GM21447 (cell line): ENCODE measurements at regions not wholly inside any gene's neighbourhood (a gene's known extent, or its start where the extent isn't known, plus 50 kb on each side); places are given as distances from the start of the nearest gene placed in this dataset.

ENCODE experiments used
- ATAC-seq: cut with Tn5 transposase; IDR thresholded peaks from one replicate; pipeline ENCODE4 v1.9.1; 2021; ENCODE audit not compliant: unreplicated experiment

DNA sequence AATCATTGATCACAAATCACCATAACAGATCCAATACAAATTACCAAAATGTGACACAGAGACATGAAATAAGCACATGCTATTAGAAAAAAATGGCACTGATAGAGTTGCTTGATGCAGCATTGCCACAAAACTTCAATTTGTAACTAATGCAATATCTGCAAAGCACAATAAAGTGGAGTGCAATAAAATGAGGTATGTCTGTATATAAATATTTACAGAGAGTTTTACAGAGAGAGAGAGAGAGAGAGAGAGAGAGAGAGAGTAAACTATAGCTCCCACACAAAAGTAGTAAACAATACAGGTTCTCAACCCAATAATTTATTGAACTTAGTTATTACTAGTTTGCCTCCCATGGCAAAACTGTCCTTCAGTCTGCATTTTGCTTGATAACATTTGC, 1807.0 kb downstream of the SUCLG1 start:
- no peak for ATAC-seq

DNA sequence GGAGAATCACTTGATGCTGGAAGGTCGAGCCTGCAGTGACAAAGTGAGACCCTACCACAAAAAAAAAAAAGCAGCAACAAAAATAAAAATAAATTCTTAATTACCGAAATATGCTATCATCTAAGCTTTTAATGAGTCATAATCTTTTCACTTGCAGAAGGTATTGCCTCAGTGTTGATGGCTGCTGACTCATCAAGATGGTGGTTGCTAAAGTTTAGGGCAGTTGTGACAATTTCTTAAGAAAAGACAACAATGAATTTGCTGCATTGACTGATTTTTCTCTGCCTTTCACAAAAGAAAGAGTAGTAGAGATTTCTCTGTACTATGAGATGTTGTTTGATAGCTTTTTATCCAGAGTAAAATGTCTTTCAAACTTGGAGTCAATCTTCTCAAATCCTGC, 1809.0 kb downstream of the SUCLG1 start:
- no peak for ATAC-seq

DNA sequence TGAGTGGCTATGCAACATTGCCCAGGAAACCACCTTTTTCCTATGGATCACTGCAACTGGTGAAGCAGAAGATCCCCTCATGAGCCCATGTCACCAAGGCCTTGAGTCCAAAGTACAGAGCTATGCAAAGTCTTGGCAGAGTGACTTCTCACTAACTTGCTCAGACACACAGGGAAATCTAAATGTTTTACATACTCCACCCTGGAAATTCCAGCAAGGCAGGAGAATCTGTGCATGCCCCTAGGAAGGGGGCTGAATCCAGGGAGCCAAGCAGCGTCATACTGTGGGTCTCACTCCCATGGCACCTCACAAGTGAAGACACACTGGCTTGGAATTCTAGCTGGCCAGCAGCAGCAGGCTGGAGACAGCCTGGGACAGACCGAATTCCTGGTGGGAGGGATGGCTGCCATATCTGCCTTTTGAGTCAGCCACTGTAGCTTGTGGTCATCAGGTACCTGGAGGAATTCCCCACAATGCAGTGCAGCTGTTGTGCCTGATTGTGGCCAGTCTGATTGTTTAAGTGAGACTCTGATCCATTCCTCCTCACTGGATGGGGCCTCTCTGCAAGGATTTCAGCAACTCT, 1817.4 kb downstream of the SUCLG1 start:
- no peak for ATAC-seq

DNA sequence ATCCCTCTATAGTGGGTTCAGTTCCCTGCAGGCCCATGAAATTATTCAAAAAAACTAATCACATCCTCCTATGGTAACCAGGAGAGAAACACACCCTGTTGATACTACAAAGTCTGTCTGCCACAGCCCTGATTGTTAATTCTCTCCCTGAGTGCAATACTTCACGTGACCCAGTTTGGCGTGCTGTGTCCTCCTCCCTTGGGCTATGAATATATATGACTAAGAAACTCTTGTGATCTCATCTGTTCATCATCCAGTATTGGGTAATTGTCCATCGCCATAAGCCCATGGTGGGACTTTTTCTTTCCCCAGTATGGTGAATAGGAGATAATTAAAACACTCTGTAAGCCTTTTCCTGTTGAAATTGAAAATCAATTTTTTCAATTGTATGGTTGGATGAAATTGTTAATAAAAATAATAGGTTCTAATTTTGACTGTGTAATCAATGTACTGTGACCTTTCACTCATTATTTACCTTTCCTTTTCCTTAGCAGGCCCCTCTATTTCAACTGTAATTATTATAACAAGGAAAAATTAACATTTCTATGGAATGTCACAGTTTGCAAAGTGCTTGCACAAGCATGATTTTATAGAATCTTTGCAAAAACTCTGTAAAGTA, 1822.6 kb downstream of the SUCLG1 start:
- ATAC-seq, result no peak

DNA sequence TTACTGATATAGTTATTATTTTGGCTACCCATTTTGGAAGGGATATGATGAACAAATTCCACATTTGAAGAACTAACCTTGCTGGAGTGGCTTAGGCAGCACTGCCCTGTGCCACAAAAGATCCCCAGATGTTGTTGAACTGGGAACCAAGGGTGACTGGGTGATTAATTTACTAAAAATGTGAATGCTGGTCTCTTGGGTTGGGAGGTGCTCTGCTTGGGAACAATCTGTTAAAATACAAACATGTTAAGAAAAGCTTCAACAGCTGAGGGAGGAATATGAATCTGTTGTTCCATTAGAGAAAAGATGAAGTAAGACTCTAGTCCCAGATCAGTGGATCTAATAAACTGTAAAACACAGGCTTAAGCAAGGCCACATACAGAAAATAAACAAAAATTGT, 1860.1 kb downstream of the SUCLG1 start:
- ATAC-seq, result no peak

DNA sequence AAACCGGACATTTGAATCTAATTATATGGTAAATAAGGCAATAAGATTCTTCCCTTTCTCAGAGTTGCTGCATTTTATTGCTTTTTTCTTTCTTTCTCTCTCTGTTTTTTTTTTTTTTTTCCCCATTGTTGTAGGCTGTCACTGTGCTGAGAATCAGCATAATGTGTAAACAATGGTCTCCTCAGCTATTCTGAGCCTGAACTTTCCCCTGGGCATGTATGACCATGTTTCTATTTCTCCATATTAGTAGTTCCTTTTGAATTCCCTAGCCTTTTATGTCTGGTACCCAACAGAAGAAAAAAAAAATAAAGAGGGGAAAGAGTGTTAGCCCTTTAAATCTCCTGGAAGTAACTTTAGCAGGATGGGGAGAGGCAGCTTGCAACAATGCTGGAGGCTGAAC, 1862.5 kb downstream of the SUCLG1 start:
- ATAC-seq, result no peak

DNA sequence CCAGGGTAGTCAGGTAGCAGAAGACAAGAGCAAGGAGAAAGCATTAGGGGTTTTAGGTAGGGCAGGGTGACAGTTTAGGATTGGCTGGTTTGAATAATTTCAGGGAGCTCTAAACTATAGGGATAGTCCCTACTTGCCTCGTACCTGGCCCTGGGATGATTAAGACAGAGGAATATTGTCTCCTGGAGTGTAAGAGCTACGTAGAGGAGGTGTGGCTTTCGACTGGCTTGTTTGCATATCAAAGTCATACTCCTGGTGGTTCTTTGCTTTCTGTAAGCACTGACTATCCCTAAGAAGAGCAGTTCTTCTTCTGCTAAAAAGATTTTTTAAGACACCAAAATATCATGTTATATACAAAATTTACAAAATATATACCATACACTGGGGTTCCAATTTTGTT, 1867.4 kb downstream of the SUCLG1 start:
- no peak for ATAC-seq

DNA sequence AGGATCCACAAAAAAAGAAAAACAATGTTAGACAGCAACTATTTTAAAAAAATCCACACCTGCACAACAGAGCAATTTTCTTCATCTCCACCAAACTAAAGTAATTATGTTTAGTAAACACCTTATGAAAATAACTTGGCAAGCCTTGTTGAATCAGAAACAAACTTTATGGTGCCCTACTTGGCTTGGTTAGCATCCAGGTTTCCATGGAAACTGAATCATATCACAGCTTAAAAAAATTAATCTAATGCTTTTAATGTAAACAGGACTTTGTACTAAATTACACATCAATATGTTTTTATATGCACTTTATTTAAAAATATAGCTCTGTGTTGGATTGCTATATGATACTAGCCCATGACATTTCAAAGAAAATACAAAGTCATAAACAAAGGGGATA, 1882.4 kb downstream of the SUCLG1 start:
- no peak for ATAC-seq

DNA sequence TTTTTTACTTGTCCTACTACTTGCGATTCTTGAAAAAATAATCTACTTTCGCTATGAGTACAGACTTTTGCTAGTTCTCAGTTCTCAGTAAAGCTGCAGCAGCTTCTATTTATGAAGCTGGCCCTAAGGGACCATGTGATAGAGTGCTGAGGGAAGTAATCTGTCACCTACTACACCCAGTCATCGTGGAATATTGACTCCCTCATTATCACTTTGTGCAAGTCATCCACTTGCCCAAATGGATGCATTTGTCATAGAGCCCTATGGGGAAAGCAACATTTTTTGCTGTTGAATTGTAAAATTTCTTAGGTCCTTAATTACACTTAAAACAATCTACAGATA, 1919.8 kb downstream of the SUCLG1 start:
- ATAC-seq, result no peak

DNA sequence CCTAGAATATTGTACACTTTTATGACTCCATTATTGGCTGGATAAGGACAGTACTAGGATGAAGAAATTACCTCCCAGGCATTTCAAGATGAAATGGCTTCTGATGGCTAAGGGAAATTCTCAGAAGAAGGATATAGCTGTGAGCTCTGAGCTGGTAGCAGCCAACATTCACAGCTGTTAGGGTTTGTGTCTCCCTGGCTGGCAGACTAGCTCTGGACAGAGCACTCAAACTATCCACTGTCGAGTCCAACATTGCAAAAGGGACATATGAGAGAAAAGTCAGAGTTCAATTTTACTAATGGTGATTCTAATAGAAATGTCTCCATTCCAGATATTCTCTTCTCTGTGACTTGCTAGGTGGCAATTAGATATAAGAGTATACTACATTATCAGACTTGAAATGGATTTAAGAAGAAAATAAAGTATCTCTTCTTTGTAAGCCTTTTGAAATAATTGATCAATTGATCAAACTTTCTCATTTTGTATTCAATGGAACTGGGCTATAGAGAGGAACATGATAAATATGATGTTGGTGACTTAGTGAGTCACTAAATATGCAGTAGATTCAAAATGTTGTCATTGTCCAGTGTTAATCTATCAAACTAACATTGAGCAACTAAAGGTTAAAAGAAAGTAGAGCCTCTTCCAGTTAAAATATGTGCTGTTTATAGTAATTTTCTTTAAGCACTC, 1920.3 kb downstream of the SUCLG1 start:
- no peak for ATAC-seq

DNA sequence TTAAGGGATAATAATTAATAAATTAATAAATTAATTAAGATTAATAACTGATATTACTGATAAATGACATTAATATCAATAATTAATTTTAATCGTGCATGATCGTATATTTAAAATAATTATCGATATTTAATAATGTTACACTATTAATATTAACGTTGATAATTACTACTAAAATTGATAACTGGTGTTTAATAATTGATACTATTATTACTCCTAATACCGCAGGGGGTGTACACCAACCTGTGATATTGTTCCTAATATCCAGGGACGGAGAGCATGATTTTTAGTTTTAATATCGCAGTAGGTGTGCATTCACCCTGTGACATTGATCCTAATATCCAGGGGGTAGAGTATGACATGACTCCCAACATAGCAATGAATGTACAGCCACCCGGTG, 1930.8 kb downstream of the SUCLG1 start:
- ATAC-seq, result no peak

DNA sequence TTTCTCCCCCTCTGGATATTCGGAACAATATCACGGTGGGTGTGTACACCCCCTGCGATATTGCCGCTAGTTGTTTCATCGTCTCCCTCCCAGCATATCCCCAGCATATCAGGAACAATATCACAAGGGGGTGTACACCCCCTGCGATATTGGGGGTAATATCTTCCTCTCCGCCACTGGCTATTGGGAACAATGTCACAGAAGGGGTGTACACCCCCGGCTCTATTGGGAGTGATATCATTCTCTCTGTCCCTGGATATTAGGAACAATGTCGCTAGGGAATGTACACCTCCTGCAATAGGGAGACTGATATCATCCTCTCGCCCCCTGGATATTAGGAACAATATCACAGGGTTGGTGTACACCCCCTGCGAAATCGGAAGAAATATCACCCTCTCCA, 1932.0 kb downstream of the SUCLG1 start:
- ATAC-seq, result no peak

DNA sequence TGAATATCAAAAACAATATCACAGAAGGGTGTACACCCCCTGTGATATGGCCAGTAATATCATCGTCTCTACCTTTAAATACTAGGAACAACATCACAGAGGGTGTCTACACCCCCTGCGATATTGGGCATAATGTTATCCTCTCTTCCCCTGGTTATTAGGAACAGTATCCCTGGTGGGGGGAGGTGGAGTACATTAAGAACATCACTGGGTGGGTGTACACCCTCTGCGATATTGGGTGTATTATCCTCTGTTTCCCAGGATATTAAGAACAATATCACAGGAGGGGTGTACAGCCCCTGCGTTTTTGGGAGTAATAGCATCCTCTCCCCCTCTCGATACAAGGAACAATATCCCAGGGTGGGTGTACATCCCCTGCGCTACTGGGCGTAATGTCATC, 1932.8 kb downstream of the SUCLG1 start:
- no peak for ATAC-seq

DNA sequence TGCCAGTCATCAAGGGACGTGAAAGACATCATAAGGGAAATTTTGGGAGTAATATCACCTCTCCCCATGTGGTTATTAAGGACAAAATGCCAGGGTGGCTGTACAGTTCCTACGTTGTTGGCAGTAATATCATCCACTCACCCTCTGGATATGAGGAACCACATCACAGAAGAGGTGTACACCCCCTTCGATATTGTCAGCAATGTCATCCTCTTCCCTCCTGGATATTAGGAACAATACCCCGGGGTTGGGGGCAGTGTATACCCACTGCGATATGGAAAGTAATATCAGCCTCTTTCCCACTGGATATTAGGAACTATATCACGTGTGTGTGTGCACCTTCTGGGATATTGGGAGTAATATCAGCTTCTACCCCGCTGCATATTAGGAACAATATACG, 1933.3 kb downstream of the SUCLG1 start:
- no peak for ATAC-seq

DNA sequence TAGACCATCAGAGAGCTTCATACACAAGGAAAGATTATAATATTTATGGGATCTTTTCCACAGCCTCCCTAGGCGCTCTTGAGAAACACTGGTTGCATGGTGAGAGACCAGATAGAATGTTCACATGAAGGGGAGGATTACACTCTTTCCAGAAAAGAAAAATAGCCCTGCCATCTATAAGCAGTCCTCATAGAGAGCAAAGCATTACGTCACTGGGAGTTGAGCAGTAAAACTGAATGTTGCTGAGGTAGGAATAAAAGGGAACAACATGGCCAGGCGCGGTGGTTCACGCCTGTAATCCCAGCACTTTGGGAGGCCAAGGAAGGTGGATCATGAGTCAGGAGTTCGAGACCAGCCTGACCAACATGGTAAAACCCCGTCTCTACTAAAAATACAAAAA, 1934.3 kb downstream of the SUCLG1 start:
- ATAC-seq, result no peak

DNA sequence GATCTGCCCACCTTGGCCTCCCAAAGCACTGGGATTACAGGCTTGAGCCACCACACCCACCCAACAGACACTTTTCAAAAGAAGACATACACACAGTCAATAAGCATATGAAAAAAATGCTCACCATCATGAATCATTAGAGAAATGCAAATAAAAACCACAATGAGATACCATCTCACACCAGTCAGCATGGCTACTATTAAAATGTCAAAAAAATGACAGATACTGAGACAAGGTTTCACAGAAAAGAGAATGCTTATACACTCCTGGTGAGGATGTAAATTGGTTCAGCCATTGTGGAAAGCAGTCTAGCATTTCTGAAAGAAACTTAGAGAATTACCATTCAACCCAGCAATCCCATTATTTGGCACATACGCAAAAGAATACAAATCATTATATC, 1947.2 kb downstream of the SUCLG1 start:
- no peak for ATAC-seq

DNA sequence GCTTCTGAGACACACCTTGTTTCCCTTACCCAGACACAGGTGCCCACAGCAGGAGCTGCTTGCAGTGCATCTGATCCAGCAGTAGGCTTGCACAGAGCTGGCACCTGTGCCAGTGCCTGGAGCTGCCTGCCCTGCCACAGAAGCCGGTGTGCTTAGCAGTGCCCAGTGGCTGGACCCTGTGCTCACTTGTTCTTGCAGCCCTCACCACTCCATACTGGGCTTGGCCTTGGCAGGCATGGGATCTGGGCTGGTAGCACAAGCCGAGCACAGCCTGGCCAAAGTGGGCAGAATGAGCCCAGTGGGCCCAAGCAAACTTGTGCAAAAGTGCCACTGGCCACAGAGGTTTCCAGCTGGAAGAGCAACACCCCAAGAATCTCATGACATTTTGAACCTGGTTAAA, 1950.4 kb downstream of the SUCLG1 start:
- ATAC-seq, result no peak

DNA sequence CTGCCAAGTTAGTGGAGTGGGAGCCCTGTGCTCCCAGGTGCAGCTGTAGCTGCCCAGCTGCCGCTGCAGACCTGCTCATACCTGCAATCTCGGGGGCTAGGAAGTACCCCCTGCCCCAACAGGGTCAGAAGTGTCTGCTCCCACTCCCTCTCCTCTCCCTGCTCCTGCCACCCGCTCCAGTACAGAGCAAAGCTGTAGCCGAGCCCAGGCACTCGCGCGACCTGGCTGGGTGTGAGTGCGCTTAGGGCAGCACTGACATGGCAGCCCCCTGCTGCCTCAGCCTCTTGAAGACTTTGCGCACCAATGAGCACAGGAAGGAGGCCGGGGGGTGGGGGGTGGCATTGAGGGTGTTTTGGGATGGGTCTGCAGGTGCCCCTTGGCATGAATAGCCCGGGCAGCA, 1951.4 kb downstream of the SUCLG1 start:
- no peak for ATAC-seq

DNA sequence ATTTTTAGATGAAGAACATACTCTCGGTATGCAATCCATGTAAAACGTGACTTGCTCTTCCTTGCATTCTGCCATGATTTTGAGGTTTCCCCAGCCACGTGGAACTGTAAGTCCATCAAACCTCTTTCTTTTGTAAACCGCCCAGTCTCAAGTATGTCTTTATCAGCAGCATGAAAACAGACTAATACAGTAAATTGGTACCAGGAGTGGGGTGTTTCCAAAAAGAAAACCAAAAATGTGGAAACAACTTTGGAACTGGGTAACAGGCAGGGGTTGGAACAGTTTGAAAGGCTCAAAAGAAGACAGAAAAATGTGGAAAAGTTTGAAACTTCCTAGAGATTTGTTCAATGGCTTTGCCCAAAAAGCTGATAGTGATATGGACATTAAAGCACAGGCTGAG, 1957.9 kb downstream of the SUCLG1 start:
- ATAC-seq, result no peak

DNA sequence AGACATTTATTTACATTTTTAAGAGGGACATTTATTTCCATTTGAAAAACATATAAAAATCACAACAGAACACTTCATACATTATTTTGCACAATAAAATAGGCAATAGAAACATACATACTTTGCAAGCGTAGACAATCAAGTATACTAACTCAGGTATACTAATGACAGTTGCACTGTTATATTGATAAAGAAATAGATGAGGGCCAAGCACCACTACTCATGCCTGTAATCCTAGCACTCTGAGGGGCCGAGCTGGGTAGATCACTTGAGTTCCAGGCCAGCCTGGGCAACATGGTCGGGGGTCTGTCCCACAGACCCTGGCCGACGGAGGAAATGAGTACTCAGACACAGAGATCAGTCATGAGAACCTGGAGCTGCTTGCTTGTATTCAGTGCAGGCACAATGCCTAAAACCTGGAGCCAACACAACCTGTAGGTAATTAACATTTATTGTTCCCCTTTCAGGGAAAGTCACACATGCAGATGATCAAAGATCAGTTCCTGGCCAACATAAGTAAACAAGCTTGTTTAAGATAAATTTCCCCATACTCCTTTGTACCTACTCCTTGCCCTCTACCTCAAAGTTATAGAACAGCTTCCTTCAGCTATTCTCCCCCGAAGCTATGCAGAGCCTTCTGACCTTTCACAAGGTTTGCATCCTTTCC, 1960.2 kb downstream of the SUCLG1 start:
- no peak for ATAC-seq

DNA sequence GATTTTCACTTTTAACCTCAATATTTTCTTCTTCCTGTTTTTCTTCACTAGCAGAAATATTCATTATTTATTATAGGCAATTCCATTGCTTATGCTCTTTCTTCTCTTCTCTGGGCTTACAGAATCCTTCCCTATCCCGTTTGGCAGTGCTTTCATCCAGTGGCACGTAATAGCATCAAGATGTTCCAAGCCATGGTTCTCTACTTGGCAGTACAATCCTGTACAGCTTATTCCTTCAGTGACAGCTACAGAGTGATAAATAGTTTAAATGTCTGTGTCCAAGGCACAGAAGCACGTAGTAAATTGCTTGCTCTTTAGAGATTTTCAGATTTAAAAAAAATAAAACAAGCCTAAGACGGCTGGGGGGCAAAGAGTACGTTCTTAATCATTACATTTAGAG, 1964.3 kb downstream of the SUCLG1 start:
- no peak for ATAC-seq

DNA sequence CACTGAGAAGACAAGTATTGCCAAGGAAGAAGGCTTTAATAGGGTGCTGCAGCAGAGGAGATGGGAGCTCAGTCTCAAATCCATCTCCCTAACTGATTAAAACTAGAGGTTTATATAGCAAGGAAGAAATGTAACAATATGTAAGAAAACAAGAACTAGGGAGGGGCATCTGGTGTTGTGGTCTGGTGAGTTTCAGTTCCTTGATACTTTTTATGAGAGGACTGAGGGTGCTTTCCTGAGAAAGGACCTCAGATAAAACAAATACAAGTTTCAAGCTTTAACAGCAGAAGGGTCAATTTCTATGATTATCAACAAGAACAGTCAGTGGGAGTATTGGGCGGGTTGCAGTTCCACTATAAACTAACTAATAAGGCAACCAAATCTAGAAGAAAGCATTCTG, 1967.5 kb downstream of the SUCLG1 start:
- no peak for ATAC-seq
